GM23338 (cell line): ENCODE measurements at regions not wholly inside any gene's neighbourhood (a gene's known extent, or its start where the extent isn't known, plus 50 kb on each side); places are given as distances from the start of the nearest gene placed in this dataset.

ENCODE experiments used
- ATAC-seq: fragments of 200-7000 bp; cut with Tn5 transposase; 3 replicates; pipeline ENCODE4 v1.9.1; 2020
- DNase-seq: peaks from one replicate; pipeline ENCODE4 v3.0.0-alpha.2; 2015; ENCODE audit warnings: low spot score
- H2AFZ ChIP-seq: fragments of 200-600 bp; sonication (generic); 2 replicates; pipeline ENCODE4 v1.8.0; 2016; ENCODE audit warnings: antibody characterized with exemption, mild to moderate bottlenecking, moderate library complexity
- H3F3A ChIP-seq: fragments of 200-600 bp; sonication (generic); replicated peaks from 2 replicates; pipeline ENCODE4 v1.8.0; 2017; ENCODE audit warnings: antibody characterized with exemption, mixed run types, low read depth
- H3K27ac ChIP-seq: fragments of 200-600 bp; sonication (generic); 2 replicates; pipeline ENCODE4 v1.6.1; 2016; ENCODE audit warnings: low read depth
- H3K27me3 ChIP-seq: fragments of 200-600 bp; sonication (generic); 2 replicates; pipeline ENCODE4 v1.8.0; 2016; ENCODE audit warnings: mild to moderate bottlenecking, mixed run types, moderate library complexity; ENCODE audit not compliant: insufficient read depth
- H3K36me3 ChIP-seq: fragments of 200-600 bp; sonication (generic); 2 replicates; pipeline ENCODE4 v1.8.0; 2016; ENCODE audit warnings: mild to moderate bottlenecking; ENCODE audit not compliant: insufficient read depth
- H3K4me1 ChIP-seq: fragments of 200-600 bp; sonication (generic); 2 replicates; pipeline ENCODE4 v1.8.0; 2016; ENCODE audit warnings: mild to moderate bottlenecking, moderate library complexity; ENCODE audit not compliant: insufficient read depth
- H3K4me2 ChIP-seq: fragments of 200-600 bp; sonication (generic); 2 replicates; pipeline ENCODE4 v1.7.1; 2017; ENCODE audit warnings: mixed run types
- H3K4me3 ChIP-seq: fragments of 200-600 bp; sonication (generic); 2 replicates; pipeline ENCODE4 v1.6.1; 2016; ENCODE audit warnings: mixed run types
- H3K79me2 ChIP-seq: fragments of 200-600 bp; sonication (generic); replicated peaks from 2 replicates; pipeline ENCODE4 v1.8.0; 2017; ENCODE audit warnings: mild to moderate bottlenecking; ENCODE audit not compliant: insufficient read depth
- H3K9me2 ChIP-seq: fragments of 200-600 bp; sonication (generic); 2 replicates; pipeline ENCODE4 v1.8.0; 2017; ENCODE audit not compliant: insufficient read depth
- H4K20me1 ChIP-seq: fragments of 200-600 bp; sonication (generic); replicated peaks from 2 replicates; pipeline ENCODE4 v1.8.0; 2017; ENCODE audit warnings: mild to moderate bottlenecking; ENCODE audit not compliant: insufficient read depth
- H3K27ac Mint-ChIP-seq: 2 replicates; pipeline ENCODE4 v1.8.0; 2020; ENCODE audit warnings: inconsistent platforms, mild to moderate bottlenecking, moderate library complexity, mixed read lengths
- H3K27me3 Mint-ChIP-seq: 3 replicates; pipeline ENCODE4 v1.8.0; 2022; ENCODE audit warnings: low read depth, mild to moderate bottlenecking, moderate library complexity, mixed read lengths, inconsistent platforms; ENCODE audit not compliant: insufficient read depth, poor library complexity
- H3K36me3 Mint-ChIP-seq: 3 replicates; pipeline ENCODE4 v1.8.0; 2021; ENCODE audit warnings: low read depth, mild to moderate bottlenecking, inconsistent platforms, moderate library complexity, mixed read lengths
- H3K4me1 Mint-ChIP-seq: 3 replicates; pipeline ENCODE4 v1.8.0; 2020; ENCODE audit warnings: mild to moderate bottlenecking, inconsistent platforms, mixed read lengths
- H3K4me3 Mint-ChIP-seq: 3 replicates; pipeline ENCODE4 v1.8.0; 2021; ENCODE audit warnings: moderate library complexity, mild to moderate bottlenecking, inconsistent platforms, mixed read lengths
- H3K9me3 Mint-ChIP-seq: 3 replicates; pipeline ENCODE4 v1.8.0; 2020; ENCODE audit warnings: moderate library complexity, mild to moderate bottlenecking, inconsistent platforms, mixed read lengths
- CREB1 ChIP-seq: fragments of 250-450 bp; sonication (Bioruptor Pico); IDR thresholded peaks from 2 replicates; pipeline ENCODE4 v1.5.0; 2020; ENCODE audit warnings: low read depth, mild to moderate bottlenecking, moderate library complexity
- CTCF ChIP-seq, 2 experiments: fragments of 200-600 bp in 1 of 2; sonication (generic) in 1 of 2; conservative IDR thresholded peaks; 2 replicates each; pipeline versions ENCODE4 v1.5.1 to v1.6.1; 2016 to 2017; ENCODE audit warnings: antibody characterized with exemption in 2 of 2, low read depth in 2 of 2, mild to moderate bottlenecking in 2 of 2, moderate library complexity in 1 of 2
- ETS1 ChIP-seq: IDR thresholded peaks from 2 replicates; pipeline ENCODE4 v1.6.1; 2016; ENCODE audit warnings: antibody characterized with exemption
- EZH2 ChIP-seq: fragments of 200-600 bp; sonication (generic); IDR thresholded peaks from one replicate; pipeline ENCODE4 v1.8.0; 2017; ENCODE audit warnings: antibody characterized with exemption, mild to moderate bottlenecking, low read depth; ENCODE audit not compliant: unreplicated experiment
- EZH2phosphoT487 ChIP-seq: fragments of 200-600 bp; sonication (generic); IDR thresholded peaks from one replicate; pipeline ENCODE4 v1.8.1; 2018; ENCODE audit warnings: antibody characterized with exemption; ENCODE audit not compliant: unreplicated experiment
- JUNB ChIP-seq: IDR thresholded peaks from one replicate; pipeline ENCODE4 v1.6.1; 2016; ENCODE audit warnings: antibody characterized with exemption; ENCODE audit not compliant: unreplicated experiment
- NANOG ChIP-seq: IDR thresholded peaks from 2 replicates; pipeline ENCODE4 v1.6.1; 2016; ENCODE audit warnings: antibody characterized with exemption, borderline replicate concordance
- POLR2AphosphoS5 ChIP-seq: IDR thresholded peaks from 2 replicates; pipeline ENCODE4 v1.6.1; 2016; ENCODE audit warnings: antibody characterized with exemption, low read depth
- REST ChIP-seq: IDR thresholded peaks from one replicate; pipeline ENCODE4 v1.6.1; 2018; ENCODE audit warnings: antibody characterized with exemption; ENCODE audit not compliant: unreplicated experiment
- STAT1 ChIP-seq: IDR thresholded peaks from one replicate; pipeline ENCODE4 v1.6.1; 2016; ENCODE audit warnings: antibody characterized with exemption; ENCODE audit not compliant: unreplicated experiment
- ZNF114 ChIP-seq: fragments of 250-450 bp; sonication (Bioruptor Pico); IDR thresholded peaks from 2 replicates; pipeline ENCODE4 v1.5.0; 2020; ENCODE audit warnings: mild to moderate bottlenecking, moderate library complexity
- ZNF331 ChIP-seq: fragments of 250-450 bp; sonication (Bioruptor Pico); IDR thresholded peaks from 2 replicates; pipeline ENCODE4 v1.5.0; 2020; ENCODE audit warnings: low read depth, mild to moderate bottlenecking, moderate library complexity

- TF ChIP-seq ZNF114 (CRISPR knock-in tag) (no peak), STAT1 (no peak), CREB1 (CRISPR knock-in tag) (no peak), EZH2 (no peak)
These were observed 64.2 kb downstream of the HLX start (continued) for GRCh38 chr1:220943319-220943996.

GRCh38 chr1:220950576-220950975 lies 71.3 kb downstream of the HLX start:
- Histone ChIP-seq H4K20me1 (no peaks in the 10 kb centered on the region), H3K4me2 (no peak overlapping the region), H3K27ac (no peak overlapping the region), H3K27me3 (no peaks in the 10 kb centered on the region), H3K79me2 (no peaks in the 10 kb centered on the region), H2AFZ (no peak overlapping the region), H3K4me1 (no peaks in the 10 kb centered on the region), H3K36me3 (no peaks in the 10 kb centered on the region), H3K9me2 (no peaks in the 10 kb centered on the region), H3K4me3 (no peak overlapping the region), H3F3A (no peaks in the 10 kb centered on the region)
- peak; percentile 4 for DNase-seq
- peaks cover 16% of the 10 kb centered on the region; the same call in 2 of the 3 replicates for H3K9me3 Mint-ChIP-seq
- H3K27me3 Mint-ChIP-seq: no peaks in the 10 kb centered on the region
- peaks cover 6% of the 10 kb centered on the region; the same call in 2 of the 3 replicates for H3K36me3 Mint-ChIP-seq
- no peak overlapping the region for H3K4me3 Mint-ChIP-seq
- ATAC-seq: no peak
- TF ChIP-seq POLR2AphosphoS5: no peak
- H3K27ac Mint-ChIP-seq: no peak overlapping the region
- H3K4me1 Mint-ChIP-seq: no peaks in the 10 kb centered on the region

- Histone ChIP-seq H3K4me3 (no peak overlapping the region), H2AFZ (no peak overlapping the region), H3K27me3 (no peaks in the 10 kb centered on the region), H3K27ac (no peak overlapping the region), H3K79me2 (no peaks in the 10 kb centered on the region), H4K20me1 (no peaks in the 10 kb centered on the region), H3K4me2 (no peak overlapping the region), H3K4me1 (no peaks in the 10 kb centered on the region), H3K9me2 (no peaks in the 10 kb centered on the region), H3K36me3 (no peaks in the 10 kb centered on the region), H3F3A (no peaks in the 10 kb centered on the region)
- Mint-ChIP-seq H3K27ac (no peak overlapping the region), H3K9me3 (peaks cover 16% of the 10 kb centered on the region; the same call in 2 of the 3 replicates), H3K4me1 (no peaks in the 10 kb centered on the region), H3K4me3 (no peak overlapping the region), H3K36me3 (peaks cover 6% of the 10 kb centered on the region; the same call in 2 of the 3 replicates), H3K27me3 (no peaks in the 10 kb centered on the region)
- ATAC-seq: no peak
- DNase-seq: no peak
- no peak for TF ChIP-seq EZH2
- no peak for TF ChIP-seq ZNF114 (CRISPR knock-in tag)
- TF ChIP-seq REST: no peak
- no peak for TF ChIP-seq CTCF (conservative IDR thresholded peaks at IDR 0.05; ENCODE audit: low read depth in 2 of 2)
- TF ChIP-seq POLR2AphosphoS5: no peak
- TF ChIP-seq NANOG: no peak
- no peak for TF ChIP-seq JUNB
- TF ChIP-seq ETS1: no peak
- TF ChIP-seq EZH2phosphoT487: no peak
- no peak for TF ChIP-seq ZNF331 (CRISPR knock-in tag)
These were observed 73.9 kb downstream of the HLX start for GRCh38 chr1:220952961-220953643.
